ENCODE measurements at regions not wholly inside any gene's neighbourhood (a gene's known extent, or its start where the extent isn't known, plus 50 kb on each side); places are given as distances from the start of the nearest gene placed in this dataset.
A peak's percentile ranks its signal among the peaks of the same experiment; 100 is the strongest.

DNA sequence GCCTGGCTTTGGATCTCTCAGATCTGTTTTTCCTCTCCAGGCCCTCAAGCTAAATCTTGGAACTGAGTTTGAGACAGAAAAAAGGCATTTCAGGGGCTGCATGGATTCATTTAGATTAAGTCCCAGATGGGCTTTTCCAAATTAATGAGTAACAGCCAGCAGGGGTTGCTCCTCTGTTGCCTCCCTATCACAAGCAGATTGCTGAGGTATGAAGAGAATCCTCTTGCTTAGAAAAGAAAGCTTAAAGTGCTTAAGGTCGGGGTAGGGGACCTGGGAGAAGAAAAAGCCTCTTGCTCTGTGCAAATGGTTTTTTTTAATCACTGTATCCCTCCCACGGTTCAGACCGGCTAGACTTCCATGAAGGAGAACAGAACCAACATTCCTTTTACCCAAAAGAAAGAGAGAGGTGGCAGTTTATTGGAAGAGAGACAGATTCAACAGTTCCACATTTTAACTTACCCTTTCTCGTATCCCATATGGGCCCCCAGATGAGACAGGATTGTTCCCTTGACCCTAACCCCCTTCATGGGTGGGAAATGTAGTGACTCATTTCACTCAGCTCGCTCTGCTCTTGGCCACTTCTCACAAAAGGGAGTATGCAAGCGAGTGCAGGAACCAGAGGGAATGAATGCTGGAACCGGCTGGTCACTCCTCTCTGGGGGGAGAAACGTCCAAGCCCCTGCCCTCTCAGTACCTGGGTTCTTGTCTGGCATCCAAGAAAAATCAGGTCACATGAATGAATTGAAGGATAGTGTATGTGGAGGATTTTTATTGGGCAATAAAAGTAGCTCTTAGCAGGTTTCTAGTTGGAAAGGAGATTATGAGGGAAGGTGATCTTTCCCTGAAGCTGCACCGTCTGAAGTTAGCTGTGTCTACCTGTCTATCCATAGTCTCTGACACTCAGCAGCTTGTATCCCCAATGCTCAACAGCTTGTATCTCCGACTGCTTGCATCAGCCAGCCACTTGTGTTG, 745.2 kb downstream of the SI start:
- no peak overlapping the region for H2BK5ac ChIP-seq (ENCODE audit: insufficient read length, low read length)
- no peak overlapping the region for H2BK12ac ChIP-seq (ENCODE audit: insufficient read length, low read depth, low read length)
- no peak overlapping the region for H3T11ph ChIP-seq (ENCODE audit: low read length)
- H4K20me1 ChIP-seq (ENCODE audit: control insufficient read depth, insufficient read depth, insufficient read length) = no peaks in the 10 kb centered on the region
- DNase-seq = peak; percentile 51
- no peak overlapping the region for H3K18ac ChIP-seq (ENCODE audit: insufficient read length, low read depth, low read length)
- no peaks in the 10 kb centered on the region for H3K23me2 ChIP-seq (ENCODE audit: insufficient read length, low read depth, low read length, poor library complexity, severe bottlenecking)
- peak overlapping the region; percentile 57 for H3K27ac ChIP-seq (ENCODE audit: insufficient read length, low read depth, low read length)
- peak overlapping the region; percentile 40 for H2AFZ ChIP-seq (ENCODE audit: low read length)
- no peak overlapping the region for H4K5ac ChIP-seq (ENCODE audit: insufficient read length, low read depth, low read length)
- peak overlapping the region; percentile 87 to 99 (median 99) for H3K27ac Mint-ChIP-seq
- H3K79me2 ChIP-seq (ENCODE audit: insufficient read depth, low read length) = no peaks in the 10 kb centered on the region
- H3K4me3 Mint-ChIP-seq = peak overlapping the region in 1 of 2 experiments; percentile 53; a peak in 2 of 5 replicates
- peaks cover 3% of the 10 kb centered on the region in 2 experiments; a peak in 2 of 5 replicates for H3K9me3 Mint-ChIP-seq
- no peak overlapping the region for H3K56ac ChIP-seq (ENCODE audit: insufficient read length, low read depth, low read length)
- H2BK15ac ChIP-seq (ENCODE audit: low read depth, low read length) = no peak overlapping the region
- H4K8ac ChIP-seq (replicated peaks; ENCODE audit: insufficient read length, low read depth, low read length) = no peak overlapping the region
- TF ChIP-seq, protein P1, sequence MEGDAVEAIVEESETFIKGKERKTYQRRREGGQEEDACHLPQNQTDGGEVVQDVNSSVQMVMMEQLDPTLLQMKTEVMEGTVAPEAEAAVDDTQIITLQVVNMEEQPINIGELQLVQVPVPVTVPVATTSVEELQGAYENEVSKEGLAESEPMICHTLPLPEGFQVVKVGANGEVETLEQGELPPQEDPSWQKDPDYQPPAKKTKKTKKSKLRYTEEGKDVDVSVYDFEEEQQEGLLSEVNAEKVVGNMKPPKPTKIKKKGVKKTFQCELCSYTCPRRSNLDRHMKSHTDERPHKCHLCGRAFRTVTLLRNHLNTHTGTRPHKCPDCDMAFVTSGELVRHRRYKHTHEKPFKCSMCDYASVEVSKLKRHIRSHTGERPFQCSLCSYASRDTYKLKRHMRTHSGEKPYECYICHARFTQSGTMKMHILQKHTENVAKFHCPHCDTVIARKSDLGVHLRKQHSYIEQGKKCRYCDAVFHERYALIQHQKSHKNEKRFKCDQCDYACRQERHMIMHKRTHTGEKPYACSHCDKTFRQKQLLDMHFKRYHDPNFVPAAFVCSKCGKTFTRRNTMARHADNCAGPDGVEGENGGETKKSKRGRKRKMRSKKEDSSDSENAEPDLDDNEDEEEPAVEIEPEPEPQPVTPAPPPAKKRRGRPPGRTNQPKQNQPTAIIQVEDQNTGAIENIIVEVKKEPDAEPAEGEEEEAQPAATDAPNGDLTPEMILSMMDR (conservative IDR thresholded peaks at IDR 0.05) = peak; percentile 27; the same call in 2 of the 3 replicates
- H3K79me1 ChIP-seq (ENCODE audit: insufficient read depth, low read depth, low read length, poor library complexity, severe bottlenecking) = no peaks in the 10 kb centered on the region
- H3K23ac ChIP-seq (ENCODE audit: insufficient read length, low read depth, low read length) = no peak overlapping the region
- H3K4me1 Mint-ChIP-seq = peaks cover 29% of the 10 kb centered on the region in 2 experiments
- no peak overlapping the region for H2BK20ac ChIP-seq (ENCODE audit: low read depth, low read length, poor library complexity, severe bottlenecking)
- H3K27me3 Mint-ChIP-seq (ENCODE audit: low read depth) = no peaks in the 10 kb centered on the region; the same call in 1 of the 2 replicates
- no peak overlapping the region for H2BK120ac ChIP-seq (ENCODE audit: low read depth, low read length, poor library complexity, severe bottlenecking)
- H2AK5ac ChIP-seq (ENCODE audit: insufficient read length, low read length) = no peak overlapping the region
- no peaks in the 10 kb centered on the region for H3K36me3 Mint-ChIP-seq (ENCODE audit: insufficient read depth in 1 of 3, low read depth in 3 of 3)
- peaks cover 7% of the 10 kb centered on the region; the same call in 1 of the 2 replicates for H3K4me1 ChIP-seq (ENCODE audit: insufficient read depth, low read length)
- no peaks in the 10 kb centered on the region for H3K27me3 ChIP-seq (ENCODE audit: insufficient read depth, low read length)
- H3K9ac ChIP-seq (ENCODE audit: extremely low read depth, insufficient read length, low read length) = no peak overlapping the region
- H3K14ac ChIP-seq (ENCODE audit: insufficient read depth, low read length) = peak overlapping the region; percentile 45; the same call in 1 of the 2 replicates
- H3K4me2 ChIP-seq (ENCODE audit: insufficient read depth, insufficient read length, low read length) = no peak overlapping the region
- H3K9me3 ChIP-seq (ENCODE audit: control insufficient read depth, low read depth, low read length) = no peaks in the 10 kb centered on the region
- H4K91ac ChIP-seq (ENCODE audit: insufficient read length, low read depth, low read length) = no peak overlapping the region
- H3K4ac ChIP-seq (ENCODE audit: low read depth, low read length) = no peak overlapping the region
- no CpG with 5 or more reads among the region's 10 CpGs for WGBS (ENCODE audit: extremely low coverage, insufficient read length, low lambda C conversion rate)
